Neural cell (in vitro differentiated cells): ENCODE measurements at regions not wholly inside any gene's neighbourhood (a gene's known extent, or its start where the extent isn't known, plus 50 kb on each side); places are given as distances from the start of the nearest gene placed in this dataset.

Experiments used
- H2AFZ ChIP-seq: fragments of 200-600, 300-800 bp; sonication (generic), shearing (Covaris generic); 2 replicates; pipeline ENCODE4 v1.6.0; 2014; ENCODE audit warnings: low read depth, mild to moderate bottlenecking, antibody characterized with exemption, low read length, moderate library complexity
- H3F3A ChIP-seq: fragments of 200-600 bp; shearing (Covaris generic); 2 replicates; pipeline ENCODE4 v1.6.1; 2016; ENCODE audit warnings: mild to moderate bottlenecking, moderate library complexity, mixed read lengths, antibody characterized with exemption, low read length; ENCODE audit not compliant: insufficient read depth, poor library complexity, severe bottlenecking
- H3K27ac ChIP-seq: fragments of 200-600, 300-800 bp; sonication (generic), shearing (Covaris generic); 2 replicates; pipeline ENCODE4 v1.5.1; 2014; ENCODE audit warnings: mild to moderate bottlenecking, low read length, moderate library complexity
- H3K27me3 ChIP-seq: fragments of 300-800, 200-600 bp; sonication (generic), shearing (Covaris generic); 2 replicates; pipeline ENCODE4 v1.6.0; 2014; ENCODE audit warnings: mild to moderate bottlenecking, low read depth, low read length, moderate library complexity; ENCODE audit not compliant: insufficient read depth
- H3K36me3 ChIP-seq: fragments of 300-800, 200-600 bp; sonication (generic), shearing (Covaris generic); 2 replicates; pipeline ENCODE4 v1.5.1; 2014; ENCODE audit warnings: mild to moderate bottlenecking, antibody characterized with exemption, low read length, moderate library complexity; ENCODE audit not compliant: insufficient read depth
- H3K4me2 ChIP-seq: fragments of 300-800, 200-600 bp; sonication (generic), shearing (Covaris generic); 2 replicates; pipeline ENCODE4 v1.6.0; 2014; ENCODE audit warnings: mild to moderate bottlenecking, low read length
- H3K4me3 ChIP-seq: fragments of 300-800, 200-600 bp; sonication (generic), shearing (Covaris generic); 2 replicates; pipeline ENCODE4 v1.5.1; 2014; ENCODE audit warnings: mild to moderate bottlenecking, low read length, moderate library complexity
- H3K79me2 ChIP-seq: fragments of 200-600 bp; shearing (Covaris generic); replicated peaks from 2 replicates; pipeline ENCODE4 v1.6.0; 2014; ENCODE audit warnings: mild to moderate bottlenecking, low read length, moderate library complexity; ENCODE audit not compliant: insufficient read depth
- H3K9ac ChIP-seq: fragments of 300-800, 200-600 bp; sonication (generic), shearing (Covaris generic); 2 replicates; pipeline ENCODE4 v1.6.1; 2016; ENCODE audit warnings: mild to moderate bottlenecking, low read length, mixed read lengths
- H3K9me2 ChIP-seq: fragments of 200-600 bp; shearing (Covaris generic); 2 replicates; pipeline ENCODE4 v1.6.1; 2016; ENCODE audit warnings: mild to moderate bottlenecking, low read length, mixed read lengths; ENCODE audit not compliant: insufficient read depth
- H3K9me3 ChIP-seq: fragments of 200-600, 300-800 bp; sonication (generic), shearing (Covaris generic); 2 replicates; pipeline ENCODE4 v1.6.1; 2016; ENCODE audit warnings: mild to moderate bottlenecking, mixed run types, low read length, moderate library complexity, mixed read lengths
- H4K20me1 ChIP-seq: fragments of 200-600 bp; shearing (Covaris generic); 2 replicates; pipeline ENCODE4 v1.6.1; 2016; ENCODE audit warnings: mild to moderate bottlenecking, mixed run types; ENCODE audit not compliant: insufficient read depth
- CTCF ChIP-seq: fragments of 450-650 bp; IDR thresholded peaks from 2 replicates; pipeline ENCODE4 v1.5.1; 2014; ENCODE audit warnings: antibody characterized with exemption, mild to moderate bottlenecking, moderate library complexity; ENCODE audit not compliant: poor library complexity, severe bottlenecking
- EP300 ChIP-seq: fragments of 450-650 bp; conservative IDR thresholded peaks from 2 replicates; pipeline ENCODE4 v1.6.1; 2014; ENCODE audit warnings: antibody characterized with exemption, mild to moderate bottlenecking, moderate library complexity; ENCODE audit not compliant: poor library complexity, severe bottlenecking
- EZH2 ChIP-seq: fragments of 200-600, 300-800 bp; shearing (Covaris generic), sonication (generic); IDR thresholded peaks from 2 replicates; pipeline ENCODE4 v1.6.1; 2014; ENCODE audit warnings: antibody characterized with exemption, low read length, borderline replicate concordance, mild to moderate bottlenecking; ENCODE audit not compliant: insufficient read depth, poor library complexity, severe bottlenecking
- MXI1 ChIP-seq: fragments of 450-650 bp; conservative IDR thresholded peaks from 2 replicates; pipeline ENCODE4 v1.6.1; 2014; ENCODE audit warnings: antibody characterized with exemption, mild to moderate bottlenecking; ENCODE audit not compliant: poor library complexity, severe bottlenecking
- POLR2AphosphoS5 ChIP-seq: IDR thresholded peaks from 2 replicates; pipeline ENCODE4 v1.6.1; 2012
- RAD21 ChIP-seq: fragments of 450-650 bp; conservative IDR thresholded peaks from 2 replicates; pipeline ENCODE4 v1.6.1; 2014; ENCODE audit warnings: antibody characterized with exemption, mild to moderate bottlenecking, moderate library complexity
- REST ChIP-seq: IDR thresholded peaks from 2 replicates; pipeline ENCODE4 v1.6.1; 2012; ENCODE audit warnings: borderline replicate concordance
- SMC3 ChIP-seq: fragments of 450-650 bp; conservative IDR thresholded peaks from 2 replicates; pipeline ENCODE4 v1.6.1; 2014; ENCODE audit warnings: antibody characterized with exemption, mild to moderate bottlenecking, moderate library complexity; ENCODE audit not compliant: poor library complexity
- TAF1 ChIP-seq: IDR thresholded peaks from 2 replicates; pipeline ENCODE4 v1.6.1; 2012; ENCODE audit warnings: low read depth

- Histone ChIP-seq H3K36me3 (no peaks in the 10 kb centered on the region), H3K4me3 (no peak overlapping the region), H3K9me2 (no peaks in the 10 kb centered on the region), H3K4me2 (no peak overlapping the region), H3K27ac (no peak overlapping the region), H3F3A (no peaks in the 10 kb centered on the region), H3K27me3 (no peaks in the 10 kb centered on the region), H3K9ac (no peak overlapping the region), H4K20me1 (no peaks in the 10 kb centered on the region), H3K79me2 (no peaks in the 10 kb centered on the region), H2AFZ (no peak overlapping the region), H3K9me3 (no peaks in the 10 kb centered on the region)
- TF ChIP-seq RAD21: no peak
- TF ChIP-seq SMC3: no peak
- TF ChIP-seq TAF1: no peak
- TF ChIP-seq POLR2AphosphoS5: no peak
- no peak for TF ChIP-seq MXI1
- no peak for TF ChIP-seq EZH2
- TF ChIP-seq EP300: no peak
- TF ChIP-seq CTCF: no peak
- TF ChIP-seq REST: no peak
Measured at GRCh38 chr2:53549497-53549896, 218.1 kb upstream of the CHAC2 start.

GRCh38 chr2:53545604-53546003, 222.0 kb upstream of the CHAC2 start:
- no peak overlapping the region for H3K4me2 ChIP-seq
- H3K9me2 ChIP-seq: no peaks in the 10 kb centered on the region
- no peak for TF ChIP-seq SMC3
- TF ChIP-seq POLR2AphosphoS5: no peak
- TF ChIP-seq REST: no peak
- no peak for TF ChIP-seq RAD21
- TF ChIP-seq EZH2: no peak
- TF ChIP-seq CTCF: no peak
- no peak for TF ChIP-seq MXI1
- TF ChIP-seq EP300: no peak
- no peak for TF ChIP-seq TAF1
- no peaks in the 10 kb centered on the region for H3F3A ChIP-seq
- H3K4me3 ChIP-seq: no peak overlapping the region
- no peak overlapping the region for H3K9ac ChIP-seq
- no peaks in the 10 kb centered on the region for H4K20me1 ChIP-seq
- no peaks in the 10 kb centered on the region for H3K36me3 ChIP-seq
- no peaks in the 10 kb centered on the region for H3K9me3 ChIP-seq
- no peaks in the 10 kb centered on the region for H3K27me3 ChIP-seq
- no peak overlapping the region for H3K27ac ChIP-seq
- H3K79me2 ChIP-seq: no peaks in the 10 kb centered on the region
- H2AFZ ChIP-seq: no peak overlapping the region
